ENCODE measurements at regions not wholly inside any gene's neighbourhood (a gene's known extent, or its start where the extent isn't known, plus 50 kb on each side); places are given as distances from the start of the nearest gene placed in this dataset.

GRCh38 chr4:187192266-187192665 is 468.6 kb upstream of the FAT1 start:
- TF ChIP-seq CTCF (IDR thresholded peaks at IDR 0.05; ENCODE audit: low read depth, low read length, missing control alignments): no peak
- H3K36me3 ChIP-seq (replicated peaks): no peaks in the 10 kb centered on the region
- no peaks in the 10 kb centered on the region for H3K27me3 ChIP-seq (replicated peaks)
- in situ Hi-C loops (cut with HindIII; ENCODE audit: low pct_ligation_motif_present, low sequenced_read_pairs): no loop called here
- no peak overlapping the region for H3K27ac ChIP-seq
- DNase-seq: no peak
- H3K4me3 ChIP-seq (ENCODE audit: low read depth, low read length): no peak overlapping the region

- in situ Hi-C loops (cut with HindIII; ENCODE audit: low pct_ligation_motif_present, low sequenced_read_pairs): no loop called here
- DNase-seq: no peak
- no peak overlapping the region for H3K4me3 ChIP-seq (ENCODE audit: low read depth, low read length)
These were observed 469.5 kb upstream of the FAT1 start for GRCh38 chr4:187193141-187193540.

GRCh38 chr4:187204389-187204918 is 480.8 kb upstream of the FAT1 start:
- peak; percentile 14 for DNase-seq
- H3K36me3 ChIP-seq (replicated peaks): no peaks in the 10 kb centered on the region
- in situ Hi-C loops (cut with HindIII; ENCODE audit: low pct_ligation_motif_present, low sequenced_read_pairs): no loop called here

More at GRCh38 chr4:187193141-187193540, 469.5 kb upstream of the FAT1 start:
- no peak for TF ChIP-seq CTCF (IDR thresholded peaks at IDR 0.05; ENCODE audit: low read depth, low read length, missing control alignments)
- no peaks in the 10 kb centered on the region for H3K36me3 ChIP-seq (replicated peaks)
- H3K27me3 ChIP-seq (replicated peaks): no peaks in the 10 kb centered on the region
- no peak overlapping the region for H3K27ac ChIP-seq

GRCh38 chr4:187207931-187208330 is 484.3 kb upstream of the FAT1 start:
- Histone ChIP-seq H3K27ac (no peak overlapping the region), H3K36me3 (replicated peaks) (no peaks in the 10 kb centered on the region), H3K27me3 (replicated peaks) (no peaks in the 10 kb centered on the region), H3K4me3 (ENCODE audit: low read depth, low read length) (no peak overlapping the region)
- in situ Hi-C loops (cut with HindIII; ENCODE audit: low pct_ligation_motif_present, low sequenced_read_pairs): no loop called here
- TF ChIP-seq CTCF (IDR thresholded peaks at IDR 0.05; ENCODE audit: low read depth, low read length, missing control alignments): no peak
- DNase-seq: no peak

More at GRCh38 chr4:187204389-187204918, 480.8 kb upstream of the FAT1 start:
- TF ChIP-seq CTCF (IDR thresholded peaks at IDR 0.05; ENCODE audit: low read depth, low read length, missing control alignments): no peak
- Histone ChIP-seq H3K4me3 (ENCODE audit: low read depth, low read length) (no peak overlapping the region), H3K27me3 (replicated peaks) (no peaks in the 10 kb centered on the region), H3K27ac (no peak overlapping the region)

- TF ChIP-seq CTCF (IDR thresholded peaks at IDR 0.05; ENCODE audit: low read depth, low read length, missing control alignments): no peak
- no peak for DNase-seq
- in situ Hi-C loops (cut with HindIII; ENCODE audit: low pct_ligation_motif_present, low sequenced_read_pairs): no loop called here
These were observed 485.0 kb upstream of the FAT1 start for GRCh38 chr4:187208651-187209050.

More at GRCh38 chr4:187208651-187209050, 485.0 kb upstream of the FAT1 start:
- Histone ChIP-seq H3K4me3 (ENCODE audit: low read depth, low read length) (no peak overlapping the region), H3K27ac (no peak overlapping the region), H3K36me3 (replicated peaks) (no peaks in the 10 kb centered on the region), H3K27me3 (replicated peaks) (no peaks in the 10 kb centered on the region)
